ENCODE measurements at regions not wholly inside any gene's neighbourhood (a gene's known extent, or its start where the extent isn't known, plus 50 kb on each side); places are given as distances from the start of the nearest gene placed in this dataset.

GRCh38 chr10:61148451-61148850, 204.5 kb upstream of the RHOBTB1 start:
- TF ChIP-seq EZH2 (IDR thresholded peaks at IDR 0.05; ENCODE audit: low read length, unreplicated experiment), result no peak
- TF ChIP-seq CTCF (conservative IDR thresholded peaks at IDR 0.05; ENCODE audit: low read depth, low read length), result no peak
